Activated CD4-positive, alpha-beta T cell treated with anti-CD3 and anti-CD28 coated beads, Interleukin-2, amount 10 ng/mL, durations not matched to agents 7 days and 5 days (primary cell): ENCODE measurements at regions not wholly inside any gene's neighbourhood (a gene's known extent, or its start where the extent isn't known, plus 50 kb on each side); places are given as distances from the start of the nearest gene placed in this dataset.
"Not testable (repeated sequence)": the region's sequence is repeated elsewhere in the genome, so short reads cannot be mapped to it uniquely, and the experiment has no call there.

ENCODE experiments used
- CTCF ChIA-PET: fragments of 350-600 bp; sonication (Branson Sonifier 250); formaldehyde crosslinking; loops from one replicate; lab custom pipeline; 2021; ENCODE audit warnings: antibody characterized with exemption; lab: Charles Lee
- POLR2A ChIA-PET: fragments of 350-600 bp; sonication (Branson Sonifier 250); formaldehyde crosslinking; loops from one replicate; lab custom pipeline; 2021; ENCODE audit warnings: antibody characterized with exemption; lab: Charles Lee
- DNase-seq: peaks from one replicate; pipeline ENCODE4 v3.0.0-alpha.2; 2020
- H3K27ac Mint-ChIP-seq: one replicate; pipeline ENCODE4 v1.8.0; 2021; ENCODE audit warnings: mild to moderate bottlenecking, moderate library complexity, mixed read lengths
- H3K27me3 Mint-ChIP-seq: one replicate; pipeline ENCODE4 v1.8.0; 2021; ENCODE audit warnings: mixed read lengths
- H3K36me3 Mint-ChIP-seq: one replicate; pipeline ENCODE4 v1.8.0; 2021; ENCODE audit warnings: low read depth, mixed read lengths
- H3K4me1 Mint-ChIP-seq: one replicate; pipeline ENCODE4 v1.8.0; 2021; ENCODE audit warnings: mixed read lengths
- H3K4me3 Mint-ChIP-seq: one replicate; pipeline ENCODE4 v1.8.0; 2021; ENCODE audit warnings: mild to moderate bottlenecking, moderate library complexity, mixed read lengths
- H3K9me3 Mint-ChIP-seq: one replicate; pipeline ENCODE4 v1.8.0; 2021; ENCODE audit warnings: mixed read lengths

GRCh38 chr11:7143908-7144307 is 55.1 kb downstream of the RBMXL2 start:
- peaks cover 2% of the 10 kb centered on the region for H3K9me3 Mint-ChIP-seq
- no peaks in the 10 kb centered on the region for H3K36me3 Mint-ChIP-seq
- CTCF ChIA-PET = no interaction called here
- no peaks in the 10 kb centered on the region for H3K4me1 Mint-ChIP-seq
- peaks cover 4% of the 10 kb centered on the region for H3K27me3 Mint-ChIP-seq
- H3K27ac Mint-ChIP-seq = no peak overlapping the region
- POLR2A ChIA-PET = no interaction called here
- DNase-seq = no peak
- H3K4me3 Mint-ChIP-seq = no peak overlapping the region

DNA sequence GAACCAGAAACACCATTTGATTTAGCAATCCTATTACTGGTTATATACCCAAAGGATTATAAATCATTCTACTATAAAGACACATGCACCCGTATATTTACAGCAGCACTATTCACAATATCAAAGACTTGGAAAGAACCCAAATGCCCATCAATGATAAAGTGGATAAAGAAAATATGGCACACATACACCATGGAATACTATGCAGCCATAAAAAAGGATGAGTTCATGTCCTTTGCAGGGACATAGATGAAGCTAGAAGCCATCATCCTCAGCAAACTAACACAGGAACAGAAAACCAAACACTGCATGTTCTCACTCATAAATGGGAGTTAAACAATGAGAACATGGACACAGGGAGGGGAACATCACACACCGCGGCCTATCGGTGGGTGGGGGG is 61.3 kb downstream of the RBMXL2 start:
- H3K36me3 Mint-ChIP-seq, CTCF ChIA-PET, H3K4me1 Mint-ChIP-seq, POLR2A ChIA-PET, H3K4me3 Mint-ChIP-seq, DNase-seq, H3K27me3 Mint-ChIP-seq, H3K9me3 Mint-ChIP-seq, H3K27ac Mint-ChIP-seq: not testable (repeated sequence)

DNA sequence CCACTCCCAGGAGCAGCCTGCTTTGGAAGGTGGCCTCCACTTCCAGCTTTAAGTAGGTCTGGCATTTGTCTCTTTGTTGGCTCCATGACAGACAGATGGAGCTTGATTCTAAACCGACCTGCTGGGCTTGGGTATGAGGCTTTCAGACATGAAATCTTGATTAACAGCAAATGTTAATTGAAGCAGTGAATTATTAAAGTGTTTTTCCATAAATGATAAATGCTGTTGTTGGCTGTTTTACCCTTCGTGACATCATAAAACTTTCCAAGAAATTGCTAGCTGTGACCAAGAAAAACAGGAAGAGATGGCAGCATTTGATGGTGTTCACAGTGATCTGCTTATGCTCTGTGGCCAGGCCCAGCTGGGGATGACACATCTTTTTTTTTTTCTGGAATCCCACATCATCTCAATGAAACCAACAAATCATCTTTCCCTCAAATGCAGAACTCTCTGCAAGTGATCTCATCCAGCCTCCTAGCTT is 66.1 kb downstream of the RBMXL2 start:
- Mint-ChIP-seq H3K27ac (no peak overlapping the region), H3K9me3 (peaks cover 3% of the 10 kb centered on the region), H3K36me3 (no peaks in the 10 kb centered on the region), H3K27me3 (peaks cover 6% of the 10 kb centered on the region), H3K4me1 (peaks cover 10% of the 10 kb centered on the region), H3K4me3 (no peak overlapping the region)
- no peak for DNase-seq
- POLR2A ChIA-PET = no interaction called here
- CTCF ChIA-PET = interaction anchor here (0.6 kb wide), 1 partner anchor 237 kb away, joined by 4 read pairs; no protein-coding TSS in a partner anchor

GRCh38 chr11:7160814-7161489 is 72.2 kb downstream of the RBMXL2 start:
- CTCF ChIA-PET = no interaction called here
- no peak overlapping the region for H3K4me3 Mint-ChIP-seq

DNA sequence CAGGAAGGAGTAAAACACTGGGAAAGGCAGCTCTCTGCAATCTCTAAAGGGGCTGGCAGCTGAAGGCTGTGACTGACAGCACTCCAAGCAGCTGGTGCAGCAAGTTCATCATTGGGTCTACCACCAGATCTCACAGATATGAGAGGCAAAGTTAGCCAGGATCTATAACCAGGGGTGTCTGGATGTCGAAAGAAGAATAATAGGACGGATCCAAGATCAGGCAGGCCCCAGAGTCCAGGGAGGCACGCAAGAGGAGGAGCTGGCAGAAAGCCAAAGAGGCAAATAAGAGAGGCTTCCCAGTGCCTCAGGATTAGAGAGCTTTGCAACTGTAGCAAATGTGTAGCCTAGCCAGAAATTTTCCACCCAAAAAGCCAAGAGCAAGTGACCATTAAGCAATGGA is 77.1 kb downstream of the RBMXL2 start:
- H3K36me3 Mint-ChIP-seq = no peaks in the 10 kb centered on the region
- ChIA-PET POLR2A (no interaction called here), CTCF (no interaction called here)
- no peaks in the 10 kb centered on the region for H3K9me3 Mint-ChIP-seq
- DNase-seq = no peak
- H3K27me3 Mint-ChIP-seq = no peaks in the 10 kb centered on the region
- no peak overlapping the region for H3K27ac Mint-ChIP-seq
- peaks cover 4% of the 10 kb centered on the region for H3K4me1 Mint-ChIP-seq
- no peak overlapping the region for H3K4me3 Mint-ChIP-seq

More at GRCh38 chr11:7160814-7161489, 72.2 kb downstream of the RBMXL2 start:
- H3K4me1 Mint-ChIP-seq = peaks cover 6% of the 10 kb centered on the region
- no peaks in the 10 kb centered on the region for H3K27me3 Mint-ChIP-seq
- H3K36me3 Mint-ChIP-seq = no peaks in the 10 kb centered on the region
- DNase-seq = no peak
- no peaks in the 10 kb centered on the region for H3K9me3 Mint-ChIP-seq
- POLR2A ChIA-PET = no interaction called here
- no peak overlapping the region for H3K27ac Mint-ChIP-seq

- POLR2A ChIA-PET = no interaction called here
- no peaks in the 10 kb centered on the region for H3K36me3 Mint-ChIP-seq
- no peak for DNase-seq
- no peaks in the 10 kb centered on the region for H3K4me1 Mint-ChIP-seq
- no peak overlapping the region for H3K4me3 Mint-ChIP-seq
- H3K27ac Mint-ChIP-seq = no peak overlapping the region
- CTCF ChIA-PET = no interaction called here
- no peaks in the 10 kb centered on the region for H3K9me3 Mint-ChIP-seq
- H3K27me3 Mint-ChIP-seq = no peaks in the 10 kb centered on the region
Measured at GRCh38 chr11:7167976-7168740, 79.4 kb downstream of the RBMXL2 start.

- no peak overlapping the region for H3K4me3 Mint-ChIP-seq
- ChIA-PET POLR2A (no interaction called here), CTCF (no interaction called here)
- DNase-seq = no peak
- H3K4me1 Mint-ChIP-seq = no peaks in the 10 kb centered on the region
- H3K27ac Mint-ChIP-seq = no peak overlapping the region
- H3K27me3 Mint-ChIP-seq = no peaks in the 10 kb centered on the region
- no peaks in the 10 kb centered on the region for H3K36me3 Mint-ChIP-seq
- H3K9me3 Mint-ChIP-seq = no peaks in the 10 kb centered on the region
Measured at GRCh38 chr11:7168741-7168990, 79.9 kb downstream of the RBMXL2 start.

DNA sequence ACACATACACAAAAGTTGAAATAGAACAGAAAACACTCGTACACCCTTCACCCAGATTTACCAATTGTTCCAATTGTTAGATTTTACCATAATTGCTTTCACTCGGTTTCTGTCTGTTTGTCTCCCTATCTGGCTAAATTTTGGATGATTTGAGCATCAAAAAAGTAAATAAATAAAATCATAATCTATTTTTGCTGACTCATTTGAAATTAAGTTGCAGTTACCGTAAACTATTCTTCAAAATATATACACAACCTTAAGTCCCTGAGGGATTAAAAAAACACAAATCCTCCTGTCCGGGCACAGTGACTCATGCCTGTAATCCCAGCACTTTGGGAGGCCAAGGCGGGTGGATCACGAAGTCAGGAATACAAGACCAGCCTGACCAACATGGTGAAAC is 81.3 kb upstream of the SYT9 start:
- ChIA-PET CTCF (no interaction called here), POLR2A (no interaction called here)
- Mint-ChIP-seq H3K4me3 (no peak overlapping the region), H3K36me3 (no peaks in the 10 kb centered on the region), H3K4me1 (no peaks in the 10 kb centered on the region), H3K27me3 (no peaks in the 10 kb centered on the region), H3K27ac (no peak overlapping the region), H3K9me3 (no peaks in the 10 kb centered on the region)
- DNase-seq = no peak

DNA sequence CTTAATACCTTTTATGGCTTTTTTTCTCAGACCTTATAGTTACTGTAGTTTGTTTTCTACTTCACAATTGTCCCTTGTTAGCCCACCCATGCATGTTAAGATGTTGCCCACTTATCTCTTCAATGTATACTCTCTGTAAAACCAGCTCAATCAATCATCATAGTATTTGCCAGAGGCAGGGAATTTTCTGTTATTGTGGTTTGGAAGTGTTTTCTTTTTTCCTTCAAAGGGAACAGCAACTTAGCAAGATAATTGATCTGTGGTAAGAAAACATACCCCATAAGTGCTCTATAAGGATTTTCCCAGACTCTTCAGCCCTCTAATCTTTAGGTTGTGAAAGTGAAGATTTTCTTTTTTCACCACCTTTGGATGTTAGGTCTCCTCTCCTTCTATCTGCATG is 76.7 kb upstream of the SYT9 start:
- CTCF ChIA-PET = no interaction called here
- POLR2A ChIA-PET = no interaction called here
- Mint-ChIP-seq H3K27me3 (peaks cover 2% of the 10 kb centered on the region), H3K4me3 (no peak overlapping the region), H3K4me1 (no peaks in the 10 kb centered on the region), H3K27ac (no peak overlapping the region), H3K9me3 (no peaks in the 10 kb centered on the region), H3K36me3 (no peaks in the 10 kb centered on the region)
- DNase-seq = no peak

DNA sequence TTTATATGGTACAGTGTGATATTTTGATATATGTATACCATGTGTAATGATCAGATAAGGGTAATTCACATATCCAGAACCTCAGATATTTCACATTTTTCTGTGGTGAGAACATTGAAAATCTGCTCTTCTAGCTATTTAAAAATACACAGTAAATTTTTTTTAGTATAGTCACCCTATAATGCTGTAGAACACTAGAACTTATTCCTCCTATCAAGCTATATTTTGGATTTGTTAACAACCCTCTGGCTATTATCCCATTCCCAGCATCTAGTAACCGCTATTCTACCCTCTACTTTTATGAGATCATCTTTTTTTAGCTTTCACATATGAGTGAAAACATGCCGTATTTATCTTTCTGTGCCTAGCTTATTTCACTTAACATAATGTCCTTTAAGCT is 65.5 kb upstream of the SYT9 start:
- Mint-ChIP-seq H3K9me3 (no peaks in the 10 kb centered on the region), H3K4me1 (no peaks in the 10 kb centered on the region), H3K4me3 (no peak overlapping the region), H3K27ac (no peak overlapping the region), H3K27me3 (peaks cover 7% of the 10 kb centered on the region), H3K36me3 (no peaks in the 10 kb centered on the region)
- DNase-seq = no peak
- ChIA-PET POLR2A (no interaction called here), CTCF (no interaction called here)

DNA sequence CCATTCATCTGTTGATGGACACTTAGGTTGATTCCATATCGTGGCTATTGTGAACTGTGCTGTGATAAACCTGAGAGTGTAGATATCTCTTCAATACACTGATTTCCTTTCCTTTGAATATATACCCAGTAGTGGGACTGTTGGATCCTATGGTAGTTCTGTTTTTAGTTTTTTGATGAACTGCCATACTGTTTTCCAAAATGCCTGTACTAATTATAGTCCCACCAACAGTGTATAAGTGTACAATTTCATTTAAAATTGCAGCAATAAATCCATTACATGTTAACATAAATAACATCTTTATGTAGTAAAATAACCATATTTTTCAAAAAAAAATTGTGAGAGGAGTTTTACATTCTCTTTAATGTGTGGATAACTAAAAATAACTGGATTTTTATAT is 65.0 kb upstream of the SYT9 start:
- H3K4me1 Mint-ChIP-seq = no peaks in the 10 kb centered on the region
- H3K4me3 Mint-ChIP-seq = no peak overlapping the region
- H3K9me3 Mint-ChIP-seq = no peaks in the 10 kb centered on the region
- POLR2A ChIA-PET = no interaction called here
- peaks cover 7% of the 10 kb centered on the region for H3K27me3 Mint-ChIP-seq
- no peak for DNase-seq
- no peaks in the 10 kb centered on the region for H3K36me3 Mint-ChIP-seq
- CTCF ChIA-PET = no interaction called here
- H3K27ac Mint-ChIP-seq = no peak overlapping the region

- H3K27ac Mint-ChIP-seq, POLR2A ChIA-PET, H3K9me3 Mint-ChIP-seq, H3K27me3 Mint-ChIP-seq, H3K4me3 Mint-ChIP-seq, H3K4me1 Mint-ChIP-seq, H3K36me3 Mint-ChIP-seq, DNase-seq, CTCF ChIA-PET: not testable (repeated sequence)
Measured at GRCh38 chr11:7192785-7193184, 58.9 kb upstream of the SYT9 start.

DNA sequence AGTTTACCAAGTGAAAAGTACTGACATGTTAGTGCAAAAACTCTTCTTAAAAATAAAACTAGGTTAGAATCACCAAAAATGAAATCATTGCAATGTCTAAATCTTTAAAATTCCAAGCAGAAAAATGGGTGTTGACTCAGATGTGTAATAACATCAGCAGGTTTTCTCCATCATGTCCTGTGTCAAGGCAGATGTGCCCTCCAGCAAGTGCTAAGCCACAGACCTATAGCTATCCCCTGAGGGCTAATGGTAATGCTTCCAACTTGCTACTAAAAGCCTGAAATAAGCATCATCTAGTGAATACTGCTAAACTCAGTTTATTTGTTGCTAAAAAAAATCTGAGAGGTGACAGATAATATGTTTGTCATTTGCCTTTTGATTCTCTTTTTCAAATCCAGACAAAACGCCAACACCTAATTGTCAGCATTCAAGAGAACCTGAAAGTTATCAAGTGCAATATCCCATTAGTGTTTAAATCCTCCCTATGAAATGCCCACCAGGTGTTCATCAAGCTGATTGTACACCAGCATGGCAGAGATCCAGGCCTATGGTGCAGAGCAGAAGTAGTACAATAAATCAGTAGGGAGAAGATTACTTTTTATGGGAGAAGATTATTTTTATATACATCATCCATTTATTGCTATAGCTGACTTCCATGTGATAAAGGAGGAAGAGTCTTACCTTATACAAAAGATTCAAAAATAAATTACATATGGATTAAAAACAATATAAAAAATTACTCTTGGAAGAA is 55.1 kb upstream of the SYT9 start:
- ChIA-PET POLR2A (no interaction called here), CTCF (no interaction called here)
- no peak for DNase-seq
- no peaks in the 10 kb centered on the region for H3K4me1 Mint-ChIP-seq
- H3K36me3 Mint-ChIP-seq = no peaks in the 10 kb centered on the region
- peaks cover 8% of the 10 kb centered on the region for H3K27me3 Mint-ChIP-seq
- no peak overlapping the region for H3K27ac Mint-ChIP-seq
- no peaks in the 10 kb centered on the region for H3K9me3 Mint-ChIP-seq
- H3K4me3 Mint-ChIP-seq = no peak overlapping the region
